ENCODE measurements at regions not wholly inside any gene's neighbourhood (a gene's known extent, or its start where the extent isn't known, plus 50 kb on each side); places are given as distances from the start of the nearest gene placed in this dataset.

- H3K27ac ChIP-seq (ENCODE audit: low read depth, low read length), result no peak overlapping the region
- ATAC-seq (no peak), DNase-seq (no peak)
- peaks cover 2 to 39% (median 11%) of the 10 kb centered on the region in 11 donors for H3K9me3 Mint-ChIP-seq
- no peaks in the 10 kb centered on the region for H3K27me3 ChIP-seq (ENCODE audit: control insufficient read depth in 2 of 2, insufficient read depth in 2 of 2, low read length in 2 of 2)
- H3K4me3 ChIP-seq (ENCODE audit: low read length), result no peak overlapping the region
- intact Hi-C loops (cut with micrococcal nuclease), result no loop called here
- H3K36me3 ChIP-seq (ENCODE audit: control insufficient read depth in 2 of 3, insufficient read depth in 3 of 3, low read length in 3 of 3), result no peaks in the 10 kb centered on the region
- no peaks in the 10 kb centered on the region for H3K4me1 ChIP-seq (ENCODE audit: control insufficient read depth in 2 of 2, insufficient read depth in 2 of 2, low read length in 2 of 2)
- H3K27me3 Mint-ChIP-seq, result no peaks in the 10 kb centered on the region
- H3K27ac Mint-ChIP-seq, result no peak overlapping the region
- H3K4me1 Mint-ChIP-seq, result no peaks in the 10 kb centered on the region
- H3K9me3 ChIP-seq (ENCODE audit: control insufficient read depth in 2 of 3, low read length in 3 of 3), result peaks cover 0 to 9% (median 0%) of the 10 kb centered on the region in 3 experiments
- H3K36me3 Mint-ChIP-seq, result peaks cover 0 to 7% (median 0%) of the 10 kb centered on the region in 5 donors
- ChIA-PET CTCF (no interaction called here), POLR2A (no interaction called here)
- no peak overlapping the region for H3K4me3 Mint-ChIP-seq
These were observed 494.5 kb upstream of the PDZRN3 start for GRCh38 chr3:74119221-74119620.

- ATAC-seq, result no peak
- no peak overlapping the region for H3K4me3 Mint-ChIP-seq
- peaks cover 1 to 44% (median 7%) of the 10 kb centered on the region in 11 donors for H3K9me3 Mint-ChIP-seq
- no peak for DNase-seq
- CTCF ChIA-PET, result no interaction called here
- Histone ChIP-seq H3K4me3 (ENCODE audit: low read length) (no peak overlapping the region), H3K27me3 (ENCODE audit: control insufficient read depth in 2 of 2, insufficient read depth in 2 of 2, low read length in 2 of 2) (no peaks in the 10 kb centered on the region), H3K9me3 (ENCODE audit: control insufficient read depth in 2 of 3, low read length in 3 of 3) (peaks cover 0 to 6% (median 0%) of the 10 kb centered on the region in 3 experiments), H3K27ac (ENCODE audit: low read depth, low read length) (no peak overlapping the region), H3K36me3 (ENCODE audit: control insufficient read depth in 2 of 3, insufficient read depth in 3 of 3, low read length in 3 of 3) (no peaks in the 10 kb centered on the region), H3K4me1 (ENCODE audit: control insufficient read depth in 2 of 2, insufficient read depth in 2 of 2, low read length in 2 of 2) (no peaks in the 10 kb centered on the region)
- intact Hi-C loops (cut with micrococcal nuclease), result no loop called here
- no peaks in the 10 kb centered on the region for H3K4me1 Mint-ChIP-seq
- H3K36me3 Mint-ChIP-seq, result peaks cover 0 to 6% (median 0%) of the 10 kb centered on the region in 5 donors
- H3K27me3 Mint-ChIP-seq, result no peaks in the 10 kb centered on the region
- POLR2A ChIA-PET, result no interaction called here
- no peak overlapping the region for H3K27ac Mint-ChIP-seq
These were observed 491.2 kb upstream of the PDZRN3 start for GRCh38 chr3:74115906-74116305.

- ChIA-PET POLR2A (no interaction called here), CTCF (no interaction called here)
- H3K4me3 ChIP-seq (ENCODE audit: low read length), result no peak overlapping the region
- Mint-ChIP-seq H3K4me3 (no peak overlapping the region), H3K36me3 (no peaks in the 10 kb centered on the region), H3K4me1 (no peaks in the 10 kb centered on the region), H3K27me3 (no peaks in the 10 kb centered on the region), H3K9me3 (peaks cover 0 to 14% (median 3%) of the 10 kb centered on the region in 11 donors), H3K27ac (no peak overlapping the region)
- H3K9me3 ChIP-seq (ENCODE audit: control insufficient read depth in 2 of 3, low read length in 3 of 3), result no peaks in the 10 kb centered on the region
- DNase-seq (no peak), ATAC-seq (no peak)
- no peaks in the 10 kb centered on the region for H3K27me3 ChIP-seq (ENCODE audit: control insufficient read depth in 2 of 2, insufficient read depth in 2 of 2, low read length in 2 of 2)
- no peaks in the 10 kb centered on the region for H3K36me3 ChIP-seq (ENCODE audit: control insufficient read depth in 2 of 3, insufficient read depth in 3 of 3, low read length in 3 of 3)
- H3K27ac ChIP-seq (ENCODE audit: low read depth, low read length), result no peak overlapping the region
- intact Hi-C loops (cut with micrococcal nuclease), result no loop called here
- H3K4me1 ChIP-seq (ENCODE audit: control insufficient read depth in 2 of 2, insufficient read depth in 2 of 2, low read length in 2 of 2), result no peaks in the 10 kb centered on the region
These were observed 482.7 kb upstream of the PDZRN3 start for GRCh38 chr3:74107451-74107850.

- ATAC-seq (no peak), DNase-seq (no peak)
- H3K4me1 ChIP-seq (ENCODE audit: control insufficient read depth in 2 of 2, insufficient read depth in 2 of 2, low read length in 2 of 2), result no peaks in the 10 kb centered on the region
- Mint-ChIP-seq H3K27me3 (no peaks in the 10 kb centered on the region), H3K36me3 (no peaks in the 10 kb centered on the region), H3K9me3 (peaks cover 0 to 16% (median 3%) of the 10 kb centered on the region in 11 donors), H3K4me3 (no peak overlapping the region), H3K4me1 (no peaks in the 10 kb centered on the region), H3K27ac (no peak overlapping the region)
- POLR2A ChIA-PET, result no interaction called here
- CTCF ChIA-PET, result no interaction called here
- intact Hi-C loops (cut with micrococcal nuclease), result no loop called here
- no peaks in the 10 kb centered on the region for H3K9me3 ChIP-seq (ENCODE audit: control insufficient read depth in 2 of 3, low read length in 3 of 3)
- H3K27ac ChIP-seq (ENCODE audit: low read depth, low read length), result no peak overlapping the region
- no peaks in the 10 kb centered on the region for H3K36me3 ChIP-seq (ENCODE audit: control insufficient read depth in 2 of 3, insufficient read depth in 3 of 3, low read length in 3 of 3)
- no peaks in the 10 kb centered on the region for H3K27me3 ChIP-seq (ENCODE audit: control insufficient read depth in 2 of 2, insufficient read depth in 2 of 2, low read length in 2 of 2)
- no peak overlapping the region for H3K4me3 ChIP-seq (ENCODE audit: low read length)
These were observed 482.2 kb upstream of the PDZRN3 start for GRCh38 chr3:74106925-74107324.

GRCh38 chr3:74091204-74091603 lies 466.5 kb upstream of the PDZRN3 start:
- H3K27me3 ChIP-seq (ENCODE audit: control insufficient read depth in 2 of 2, insufficient read depth in 2 of 2, low read length in 2 of 2), result no peaks in the 10 kb centered on the region
- H3K27ac ChIP-seq (ENCODE audit: low read depth, low read length), result no peak overlapping the region
- H3K9me3 ChIP-seq (ENCODE audit: control insufficient read depth in 2 of 3, low read length in 3 of 3), result no peaks in the 10 kb centered on the region
- no peaks in the 10 kb centered on the region for H3K4me1 ChIP-seq (ENCODE audit: control insufficient read depth in 2 of 2, insufficient read depth in 2 of 2, low read length in 2 of 2)
- Mint-ChIP-seq H3K9me3 (peaks cover 2 to 23% (median 6%) of the 10 kb centered on the region in 11 donors), H3K36me3 (no peaks in the 10 kb centered on the region), H3K4me1 (no peaks in the 10 kb centered on the region), H3K27me3 (no peaks in the 10 kb centered on the region), H3K4me3 (no peak overlapping the region), H3K27ac (no peak overlapping the region)
- no peak for ATAC-seq
- H3K4me3 ChIP-seq (ENCODE audit: low read length), result no peak overlapping the region
- no peaks in the 10 kb centered on the region for H3K36me3 ChIP-seq (ENCODE audit: control insufficient read depth in 2 of 3, insufficient read depth in 3 of 3, low read length in 3 of 3)
- ChIA-PET CTCF (no interaction called here), POLR2A (no interaction called here)
- no peak for DNase-seq
- intact Hi-C loops (cut with micrococcal nuclease), result no loop called here

GRCh38 chr3:74089814-74090213 lies 465.1 kb upstream of the PDZRN3 start:
- DNase-seq (no peak), ATAC-seq (no peak)
- Mint-ChIP-seq H3K36me3 (no peaks in the 10 kb centered on the region), H3K27me3 (no peaks in the 10 kb centered on the region), H3K4me1 (no peaks in the 10 kb centered on the region), H3K9me3 (peaks cover 2 to 23% (median 6%) of the 10 kb centered on the region in 11 donors), H3K27ac (no peak overlapping the region), H3K4me3 (no peak overlapping the region)
- ChIA-PET CTCF (no interaction called here), POLR2A (no interaction called here)
- Histone ChIP-seq H3K4me1 (ENCODE audit: control insufficient read depth in 2 of 2, insufficient read depth in 2 of 2, low read length in 2 of 2) (no peaks in the 10 kb centered on the region), H3K4me3 (ENCODE audit: low read length) (no peak overlapping the region), H3K36me3 (ENCODE audit: control insufficient read depth in 2 of 3, insufficient read depth in 3 of 3, low read length in 3 of 3) (no peaks in the 10 kb centered on the region), H3K27ac (ENCODE audit: low read depth, low read length) (no peak overlapping the region), H3K9me3 (ENCODE audit: control insufficient read depth in 2 of 3, low read length in 3 of 3) (no peaks in the 10 kb centered on the region), H3K27me3 (ENCODE audit: control insufficient read depth in 2 of 2, insufficient read depth in 2 of 2, low read length in 2 of 2) (no peaks in the 10 kb centered on the region)
- intact Hi-C loops (cut with micrococcal nuclease), result no loop called here

- Mint-ChIP-seq H3K9me3 (peaks cover 0 to 18% (median 2%) of the 10 kb centered on the region in 11 donors), H3K27me3 (no peaks in the 10 kb centered on the region), H3K4me3 (no peak overlapping the region), H3K4me1 (no peaks in the 10 kb centered on the region), H3K27ac (no peak overlapping the region), H3K36me3 (no peaks in the 10 kb centered on the region)
- Histone ChIP-seq H3K9me3 (ENCODE audit: control insufficient read depth in 2 of 3, low read length in 3 of 3) (peaks cover 0 to 4% (median 0%) of the 10 kb centered on the region in 3 experiments), H3K27ac (ENCODE audit: low read depth, low read length) (no peak overlapping the region), H3K4me1 (ENCODE audit: control insufficient read depth in 2 of 2, insufficient read depth in 2 of 2, low read length in 2 of 2) (no peaks in the 10 kb centered on the region), H3K36me3 (ENCODE audit: control insufficient read depth in 2 of 3, insufficient read depth in 3 of 3, low read length in 3 of 3) (no peaks in the 10 kb centered on the region), H3K27me3 (ENCODE audit: control insufficient read depth in 2 of 2, insufficient read depth in 2 of 2, low read length in 2 of 2) (no peaks in the 10 kb centered on the region), H3K4me3 (ENCODE audit: low read length) (no peak overlapping the region)
- ATAC-seq (no peak), DNase-seq (no peak)
- intact Hi-C loops (cut with micrococcal nuclease), result no loop called here
- ChIA-PET CTCF (no interaction called here), POLR2A (no interaction called here)
These were observed 455.3 kb upstream of the PDZRN3 start for GRCh38 chr3:74080056-74080461.

Data from naive thymus-derived CD4-positive, alpha-beta T cell (primary cell).